Stimulated activated CD8-positive, alpha-beta memory T cell treated with anti-CD3 and anti-CD28 coated beads, Interleukin-12 subunit alpha, Interleukin-12 subunit beta, amount 100 ng/mL, for 1 hour (primary cell): ENCODE measurements at regions not wholly inside any gene's neighbourhood (a gene's known extent, or its start where the extent isn't known, plus 50 kb on each side); places are given as distances from the start of the nearest gene placed in this dataset.
"Not testable (repeated sequence)": the region's sequence is repeated elsewhere in the genome, so short reads cannot be mapped to it uniquely, and the experiment has no call there.

Experiments used
- DNase-seq: peaks from one replicate; pipeline ENCODE4 v3.0.0-alpha.2; 2020; ENCODE audit warnings: low read depth

GRCh38 chr5:104082754-104083153, 520.2 kb upstream of the NUDT12 start:
- no peak for DNase-seq

- DNase-seq: no peak
Measured at GRCh38 chr5:104081232-104081631, 518.6 kb upstream of the NUDT12 start.

GRCh38 chr5:104080646-104081175, 518.1 kb upstream of the NUDT12 start:
- DNase-seq: no peak

- DNase-seq: not testable (repeated sequence)
Measured at GRCh38 chr5:104079861-104080645, 517.5 kb upstream of the NUDT12 start.

- DNase-seq: no peak
Measured at GRCh38 chr5:104071887-104072286, 509.3 kb upstream of the NUDT12 start.

- DNase-seq: no peak
Measured at GRCh38 chr5:104062621-104063377, 500.2 kb upstream of the NUDT12 start.

- DNase-seq: no peak
Measured at GRCh38 chr5:104061707-104062106, 499.1 kb upstream of the NUDT12 start.

GRCh38 chr5:104053353-104053649, 490.7 kb upstream of the NUDT12 start:
- DNase-seq: no peak

GRCh38 chr5:104052558-104053352, 490.2 kb upstream of the NUDT12 start:
- DNase-seq: no peak

- DNase-seq: no peak
Measured at GRCh38 chr5:104050436-104050835, 487.8 kb upstream of the NUDT12 start.

- DNase-seq: no peak
Measured at GRCh38 chr5:104049752-104050151, 487.2 kb upstream of the NUDT12 start.

GRCh38 chr5:104048231-104048630, 485.6 kb upstream of the NUDT12 start:
- DNase-seq: no peak

GRCh38 chr5:104045987-104046386, 483.4 kb upstream of the NUDT12 start:
- no peak for DNase-seq

- DNase-seq: not testable (repeated sequence)
Measured at GRCh38 chr5:104039871-104040270, 477.3 kb upstream of the NUDT12 start.

- not testable (repeated sequence) for DNase-seq
Measured at GRCh38 chr5:104037136-104037535, 474.5 kb upstream of the NUDT12 start.

GRCh38 chr5:104033186-104033585, 470.6 kb upstream of the NUDT12 start:
- not testable (repeated sequence) for DNase-seq

GRCh38 chr5:104024538-104024937, 461.9 kb upstream of the NUDT12 start:
- no peak for DNase-seq

- DNase-seq: no peak
Measured at GRCh38 chr5:104023739-104024138, 461.1 kb upstream of the NUDT12 start.

GRCh38 chr5:104019956-104020355, 457.4 kb upstream of the NUDT12 start:
- no peak for DNase-seq

- no peak for DNase-seq
Measured at GRCh38 chr5:104018299-104018698, 455.7 kb upstream of the NUDT12 start.

- no peak for DNase-seq
Measured at GRCh38 chr5:104016646-104017045, 454.1 kb upstream of the NUDT12 start.

GRCh38 chr5:104015765-104016164, 453.2 kb upstream of the NUDT12 start:
- no peak for DNase-seq
